Activated T-helper 1 cell treated with anti-CD3 and anti-CD28 coated beads, Interleukin-12 subunit alpha, Interleukin-12 subunit beta, Interleukin-2, Interleukin-4 antibody, amounts not matched to agents 30 ng/mL and 10 ng/mL and 1 ng/mL, durations not matched to agents 14 hours and 24 hours and 36 hours (primary cell): ENCODE measurements at regions not wholly inside any gene's neighbourhood (a gene's known extent, or its start where the extent isn't known, plus 50 kb on each side); places are given as distances from the start of the nearest gene placed in this dataset.

Experiments used
- DNase-seq: peaks from one replicate; pipeline ENCODE4 v3.0.0; 2021; ENCODE audit warnings: low spot score
- H3K27ac Mint-ChIP-seq: one replicate; pipeline ENCODE4 v1.8.0; 2021; ENCODE audit warnings: mild to moderate bottlenecking, mixed read lengths
- H3K27me3 Mint-ChIP-seq: one replicate; pipeline ENCODE4 v1.8.0; 2022; ENCODE audit warnings: mild to moderate bottlenecking, moderate library complexity, mixed read lengths; ENCODE audit not compliant: insufficient read depth
- H3K36me3 Mint-ChIP-seq: one replicate; pipeline ENCODE4 v1.8.0; 2021; ENCODE audit warnings: low read depth, mixed read lengths
- H3K4me1 Mint-ChIP-seq: one replicate; pipeline ENCODE4 v1.8.0; 2021; ENCODE audit warnings: low read depth, mixed read lengths
- H3K4me3 Mint-ChIP-seq: one replicate; pipeline ENCODE4 v1.8.0; 2021; ENCODE audit warnings: mild to moderate bottlenecking, moderate library complexity, mixed read lengths
- H3K9me3 Mint-ChIP-seq: one replicate; pipeline ENCODE4 v1.8.0; 2021; ENCODE audit warnings: mixed read lengths
- intact Hi-C: fragments of 100-400 bp; cut with micrococcal nuclease; formaldehyde crosslinking; loops from one replicate; pipeline ENCODE4 v1.15.1; 2024

DNA sequence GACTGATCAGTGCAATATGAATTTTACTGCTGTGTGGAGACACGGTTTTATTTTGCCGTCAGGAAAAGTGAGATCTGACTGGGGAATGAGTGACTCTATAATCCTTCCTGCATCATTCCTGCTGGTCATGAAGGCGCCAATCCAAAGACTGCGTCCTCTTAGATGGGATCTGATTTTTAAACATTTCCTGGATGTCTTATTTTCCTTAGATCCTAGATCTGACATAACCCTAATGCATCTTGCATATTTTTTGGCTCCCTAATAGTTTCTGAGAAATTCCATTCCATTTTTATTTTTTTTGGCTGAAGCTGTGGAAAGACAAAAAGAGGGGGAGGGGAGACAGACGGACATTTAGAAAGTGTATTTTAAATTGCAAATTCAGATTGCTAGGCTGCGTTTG, 454.9 kb upstream of the FAT1 start:
- DNase-seq: no peak
- H3K27ac Mint-ChIP-seq: no peak overlapping the region
- intact Hi-C loops: no loop called here
- H3K4me1 Mint-ChIP-seq: no peaks in the 10 kb centered on the region
- H3K4me3 Mint-ChIP-seq: no peak overlapping the region
- peaks cover 16% of the 10 kb centered on the region for H3K9me3 Mint-ChIP-seq
- H3K36me3 Mint-ChIP-seq: no peaks in the 10 kb centered on the region
- H3K27me3 Mint-ChIP-seq: no peaks in the 10 kb centered on the region

DNA sequence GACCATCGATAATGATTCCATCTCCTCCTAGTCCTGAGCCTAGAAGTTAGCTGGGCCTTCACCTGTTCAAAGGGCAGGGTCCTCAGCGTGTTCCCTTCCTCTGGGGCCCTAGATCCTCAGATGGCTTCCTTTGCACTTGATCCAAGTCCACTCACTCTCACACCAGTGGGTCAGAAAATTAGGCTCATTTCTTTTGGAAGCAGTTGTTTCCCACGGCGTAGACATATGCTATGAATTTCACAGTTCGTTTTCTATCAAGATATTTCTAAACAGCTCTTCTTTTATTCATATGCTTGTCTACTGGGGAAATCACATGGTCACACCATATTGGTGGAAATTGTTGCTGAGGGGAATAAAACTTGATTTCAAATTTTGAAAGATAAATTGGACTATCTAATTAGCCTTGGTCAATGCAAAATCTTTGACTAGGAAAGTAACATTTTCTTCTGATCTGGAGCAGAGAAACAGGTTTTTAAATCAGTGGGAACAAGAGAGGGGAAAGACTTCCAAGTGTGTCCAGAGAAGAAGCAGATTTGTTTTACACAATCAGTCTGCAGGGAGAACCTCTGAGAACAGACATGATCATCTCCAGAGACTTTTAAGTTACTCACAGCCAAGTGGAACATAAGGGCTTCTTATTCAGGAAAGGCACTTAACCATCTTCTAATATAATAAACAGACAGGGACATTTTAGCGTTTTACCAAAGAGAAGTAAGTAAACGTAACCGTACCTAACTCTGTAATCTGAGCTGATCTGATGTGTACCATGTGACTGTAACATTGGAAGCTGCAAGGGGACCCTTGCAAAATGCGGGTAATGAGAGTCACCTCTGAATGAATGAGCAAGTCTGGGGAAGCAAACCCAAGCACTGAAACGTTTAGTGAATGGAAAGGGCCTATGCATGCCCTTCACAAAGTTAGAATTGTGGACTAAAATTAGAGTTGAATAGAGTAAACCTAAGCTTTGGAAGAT, 455.7 kb upstream of the FAT1 start:
- intact Hi-C loops: no loop called here
- no peaks in the 10 kb centered on the region for H3K4me1 Mint-ChIP-seq
- H3K36me3 Mint-ChIP-seq: no peaks in the 10 kb centered on the region
- H3K9me3 Mint-ChIP-seq: peaks cover 10% of the 10 kb centered on the region
- DNase-seq: no peak
- no peak overlapping the region for H3K4me3 Mint-ChIP-seq
- H3K27me3 Mint-ChIP-seq: no peaks in the 10 kb centered on the region
- H3K27ac Mint-ChIP-seq: no peak overlapping the region

GRCh38 chr4:187181054-187181453, 457.4 kb upstream of the FAT1 start:
- H3K9me3 Mint-ChIP-seq: peaks cover 7% of the 10 kb centered on the region
- no peak overlapping the region for H3K27ac Mint-ChIP-seq
- no peak overlapping the region for H3K4me3 Mint-ChIP-seq
- H3K36me3 Mint-ChIP-seq: no peaks in the 10 kb centered on the region
- intact Hi-C loops: no loop called here
- no peaks in the 10 kb centered on the region for H3K27me3 Mint-ChIP-seq
- no peaks in the 10 kb centered on the region for H3K4me1 Mint-ChIP-seq
- no peak for DNase-seq

GRCh38 chr4:187183346-187183745, 459.7 kb upstream of the FAT1 start:
- H3K4me1 Mint-ChIP-seq: no peaks in the 10 kb centered on the region

GRCh38 chr4:187183826-187184225, 460.2 kb upstream of the FAT1 start:
- Mint-ChIP-seq H3K9me3 (peaks cover 7% of the 10 kb centered on the region), H3K4me3 (no peak overlapping the region), H3K27me3 (no peaks in the 10 kb centered on the region), H3K4me1 (no peaks in the 10 kb centered on the region), H3K36me3 (no peaks in the 10 kb centered on the region), H3K27ac (no peak overlapping the region)
- intact Hi-C loops: no loop called here
- DNase-seq: no peak

More at GRCh38 chr4:187183346-187183745, 459.7 kb upstream of the FAT1 start:
- no peak overlapping the region for H3K27ac Mint-ChIP-seq
- no peaks in the 10 kb centered on the region for H3K36me3 Mint-ChIP-seq
- intact Hi-C loops: no loop called here
- peaks cover 7% of the 10 kb centered on the region for H3K9me3 Mint-ChIP-seq
- DNase-seq: no peak
- no peak overlapping the region for H3K4me3 Mint-ChIP-seq
- no peaks in the 10 kb centered on the region for H3K27me3 Mint-ChIP-seq

DNA sequence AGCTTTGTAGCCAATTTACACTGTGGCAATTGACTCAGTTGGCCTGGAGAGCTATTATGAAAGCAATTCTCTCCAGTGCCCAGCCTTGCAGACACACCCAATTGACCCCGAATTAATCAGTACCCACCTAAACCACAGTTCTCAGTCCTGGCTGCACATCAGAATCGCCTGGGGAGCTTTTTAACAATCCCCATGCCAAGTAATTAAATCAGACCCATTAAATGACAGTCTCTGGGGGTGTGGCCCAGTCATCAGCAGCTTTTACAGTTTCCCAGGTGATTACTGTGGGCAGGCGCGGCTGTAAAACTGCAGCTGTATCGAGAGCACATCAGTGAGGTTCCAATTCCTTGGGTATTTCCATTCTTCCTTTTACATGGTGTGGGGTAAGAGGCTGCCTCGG, 460.9 kb upstream of the FAT1 start:
- intact Hi-C loops: no loop called here
- Mint-ChIP-seq H3K4me3 (no peak overlapping the region), H3K9me3 (peaks cover 2% of the 10 kb centered on the region), H3K4me1 (no peaks in the 10 kb centered on the region), H3K36me3 (no peaks in the 10 kb centered on the region), H3K27me3 (no peaks in the 10 kb centered on the region), H3K27ac (no peak overlapping the region)
- no peak for DNase-seq

- Mint-ChIP-seq H3K4me3 (no peak overlapping the region), H3K9me3 (no peaks in the 10 kb centered on the region), H3K27ac (no peak overlapping the region), H3K36me3 (no peaks in the 10 kb centered on the region), H3K27me3 (no peaks in the 10 kb centered on the region), H3K4me1 (no peaks in the 10 kb centered on the region)
- intact Hi-C loops: no loop called here
- no peak for DNase-seq
Observed at GRCh38 chr4:187188118-187188517, 464.5 kb upstream of the FAT1 start.

GRCh38 chr4:187188741-187189140, 465.1 kb upstream of the FAT1 start:
- no peak overlapping the region for H3K27ac Mint-ChIP-seq

DNA sequence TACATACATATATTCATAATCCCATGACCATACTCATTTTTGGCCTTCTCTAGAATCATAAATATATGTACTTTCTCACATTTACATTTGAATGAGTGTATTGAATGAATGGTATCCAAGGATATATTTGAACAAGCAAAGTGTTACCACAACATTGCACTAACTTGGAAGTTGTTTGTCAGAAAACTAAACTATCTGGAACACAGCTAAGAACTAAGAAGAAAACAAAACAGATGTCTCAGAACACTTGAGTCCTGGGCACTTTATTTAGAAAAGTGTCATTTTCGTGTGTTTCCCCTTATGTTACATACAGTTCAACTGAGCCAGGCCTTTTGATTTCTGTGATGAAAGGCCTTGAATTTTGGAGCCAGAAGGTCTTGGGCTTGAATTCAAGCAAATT, 466.7 kb upstream of the FAT1 start:
- Mint-ChIP-seq H3K4me1 (no peaks in the 10 kb centered on the region), H3K27me3 (no peaks in the 10 kb centered on the region), H3K27ac (no peak overlapping the region), H3K36me3 (no peaks in the 10 kb centered on the region), H3K9me3 (no peaks in the 10 kb centered on the region), H3K4me3 (no peak overlapping the region)
- DNase-seq: no peak
- intact Hi-C loops: no loop called here

More at GRCh38 chr4:187188741-187189140, 465.1 kb upstream of the FAT1 start:
- no peaks in the 10 kb centered on the region for H3K36me3 Mint-ChIP-seq
- no peak for DNase-seq
- no peaks in the 10 kb centered on the region for H3K27me3 Mint-ChIP-seq
- intact Hi-C loops: no loop called here
- no peaks in the 10 kb centered on the region for H3K4me1 Mint-ChIP-seq
- H3K4me3 Mint-ChIP-seq: no peak overlapping the region
- no peaks in the 10 kb centered on the region for H3K9me3 Mint-ChIP-seq

- no peaks in the 10 kb centered on the region for H3K9me3 Mint-ChIP-seq
- no peaks in the 10 kb centered on the region for H3K27me3 Mint-ChIP-seq
- H3K36me3 Mint-ChIP-seq: no peaks in the 10 kb centered on the region
- intact Hi-C loops: no loop called here
- H3K4me1 Mint-ChIP-seq: no peaks in the 10 kb centered on the region
- H3K27ac Mint-ChIP-seq: no peak overlapping the region
- DNase-seq: no peak
- no peak overlapping the region for H3K4me3 Mint-ChIP-seq
Observed at GRCh38 chr4:187191676-187192075, 468.0 kb upstream of the FAT1 start.

DNA sequence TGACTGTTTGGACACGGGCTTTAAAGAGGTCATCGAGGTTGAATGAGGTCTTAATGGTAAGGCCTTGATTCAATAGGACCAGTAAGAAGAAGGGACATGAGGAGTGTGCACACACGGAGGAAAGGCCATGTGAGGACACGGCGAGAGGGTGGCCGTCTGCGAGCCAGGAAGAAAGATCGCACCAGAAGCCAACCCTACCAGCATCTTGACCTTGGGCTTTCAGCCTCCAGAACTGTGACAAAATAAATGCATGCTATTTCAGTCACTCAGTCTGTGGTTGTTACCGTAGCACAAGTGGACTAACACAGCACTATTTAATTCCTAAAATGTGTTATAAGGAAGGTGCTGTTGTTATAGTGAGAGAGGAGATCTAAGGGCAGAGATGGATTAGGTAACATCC, 468.6 kb upstream of the FAT1 start:
- intact Hi-C loops: no loop called here
- DNase-seq: no peak
- no peaks in the 10 kb centered on the region for H3K36me3 Mint-ChIP-seq
- no peaks in the 10 kb centered on the region for H3K27me3 Mint-ChIP-seq
- H3K4me1 Mint-ChIP-seq: no peaks in the 10 kb centered on the region
- H3K4me3 Mint-ChIP-seq: no peak overlapping the region
- no peaks in the 10 kb centered on the region for H3K9me3 Mint-ChIP-seq
- H3K27ac Mint-ChIP-seq: no peak overlapping the region

DNA sequence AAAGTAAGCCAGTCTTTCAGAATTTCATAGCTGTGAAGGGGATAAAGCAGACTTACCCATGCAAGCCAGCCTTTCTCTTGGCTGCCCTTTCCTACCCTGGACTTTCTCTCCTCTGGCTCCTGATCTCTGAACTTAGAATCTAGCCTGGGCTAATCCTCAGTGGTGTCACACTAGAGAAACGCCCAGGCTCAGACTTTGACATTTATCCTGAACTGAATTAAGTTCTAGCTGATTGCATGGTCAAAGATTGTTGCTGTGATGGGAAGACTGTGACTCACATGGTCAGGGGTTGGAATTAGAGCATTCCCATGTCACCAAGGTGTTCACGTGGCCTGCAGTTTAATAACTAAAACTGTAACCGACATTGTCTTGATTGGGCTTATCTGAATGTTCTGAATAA, 469.5 kb upstream of the FAT1 start:
- no peak overlapping the region for H3K27ac Mint-ChIP-seq
- H3K36me3 Mint-ChIP-seq: no peaks in the 10 kb centered on the region
- no peaks in the 10 kb centered on the region for H3K27me3 Mint-ChIP-seq
- no peaks in the 10 kb centered on the region for H3K9me3 Mint-ChIP-seq
- DNase-seq: no peak
- H3K4me1 Mint-ChIP-seq: no peaks in the 10 kb centered on the region
- intact Hi-C loops: no loop called here
- no peak overlapping the region for H3K4me3 Mint-ChIP-seq

- intact Hi-C loops: no loop called here
- no peaks in the 10 kb centered on the region for H3K27me3 Mint-ChIP-seq
- no peaks in the 10 kb centered on the region for H3K36me3 Mint-ChIP-seq
- peaks cover 11% of the 10 kb centered on the region for H3K9me3 Mint-ChIP-seq
- H3K27ac Mint-ChIP-seq: no peak overlapping the region
- no peak for DNase-seq
- no peaks in the 10 kb centered on the region for H3K4me1 Mint-ChIP-seq
- H3K4me3 Mint-ChIP-seq: no peak overlapping the region
Observed at GRCh38 chr4:187204389-187204918, 480.8 kb upstream of the FAT1 start.
